Liver (tissue), 7 donors: ENCODE measurements at regions not wholly inside any gene's neighbourhood (a gene's known extent, or its start where the extent isn't known, plus 50 kb on each side); places are given as distances from the start of the nearest gene placed in this dataset.

Source experiments
- DNase-seq: peaks from one replicate; pipeline ENCODE4 v3.0.0-alpha.2; 2017; ENCODE audit warnings: low spot score
- H3K27ac ChIP-seq, 2 donors: one replicate each; pipeline ENCODE4 v1.7.0; 2013; ENCODE audit warnings: inconsistent platforms in 2 of 2, low read length in 2 of 2, control low read depth in 1 of 2, low read depth in 1 of 2, mild to moderate bottlenecking in 1 of 2
- H3K27me3 ChIP-seq, 4 donors: one replicate each; pipeline versions ENCODE4 v1.6.1 to v1.7.0; 2013; ENCODE audit warnings: low read length in 3 of 4, inconsistent platforms in 1 of 4, mild to moderate bottlenecking in 1 of 4, moderate library complexity in 1 of 4; ENCODE audit not compliant: control insufficient read depth in 4 of 4, insufficient read depth in 4 of 4
- H3K36me3 ChIP-seq, 4 donors: one replicate each; pipeline versions ENCODE4 v1.6.1 to v1.7.0; 2013; ENCODE audit warnings: low read length in 3 of 4, mild to moderate bottlenecking in 3 of 4, low read depth in 1 of 4, moderate library complexity in 1 of 4; ENCODE audit not compliant: control insufficient read depth in 4 of 4, insufficient read depth in 3 of 4
- H3K4me1 ChIP-seq, 4 donors: one replicate each; pipeline versions ENCODE4 v1.6.1 to v1.7.0; 2013; ENCODE audit warnings: low read length in 3 of 4, mild to moderate bottlenecking in 3 of 4, moderate library complexity in 1 of 4; ENCODE audit not compliant: control insufficient read depth in 4 of 4, insufficient read depth in 4 of 4
- H3K4me3 ChIP-seq, 3 donors: one replicate each; pipeline versions ENCODE4 v1.6.1 to v1.7.0; 2013; ENCODE audit warnings: low read length in 3 of 3, control low read depth in 1 of 3, low read depth in 1 of 3, mild to moderate bottlenecking in 1 of 3
- H3K9ac ChIP-seq, 2 donors: one replicate each; pipeline ENCODE4 v1.7.0; 2013; ENCODE audit warnings: low read length in 2 of 2, mild to moderate bottlenecking in 2 of 2, moderate library complexity in 2 of 2, control low read depth in 1 of 2, low read depth in 1 of 2
- H3K9me3 ChIP-seq, 4 donors: one replicate each; pipeline versions ENCODE4 v1.6.1 to v1.7.0; 2013; ENCODE audit warnings: low read length in 3 of 4; ENCODE audit not compliant: control insufficient read depth in 4 of 4
- ATF3 ChIP-seq: IDR thresholded peaks from 2 replicates; pipeline ENCODE4 v1.6.1; 2016; ENCODE audit warnings: antibody characterized with exemption
- EGR1 ChIP-seq, 2 donors: IDR thresholded peaks; 2 replicates each; pipeline ENCODE4 v1.6.1; 2016 to 2018; ENCODE audit warnings: antibody characterized with exemption in 2 of 2, low read depth in 2 of 2
- FOXA2 ChIP-seq: IDR thresholded peaks from 2 replicates; pipeline ENCODE4 v1.6.1; 2016; ENCODE audit warnings: antibody characterized with exemption
- GABPA ChIP-seq, 2 donors: IDR thresholded peaks in 1 of 2; conservative IDR thresholded peaks in 1 of 2; 2 replicates each; pipeline ENCODE4 v1.6.1; 2016; ENCODE audit warnings: antibody characterized with exemption in 2 of 2, mild to moderate bottlenecking in 1 of 2, moderate library complexity in 1 of 2
- HNF4A ChIP-seq, 2 donors: conservative IDR thresholded peaks; 2 replicates each; pipeline ENCODE4 v1.6.1; 2016; ENCODE audit warnings: antibody characterized with exemption in 2 of 2, mild to moderate bottlenecking in 2 of 2
- HNF4G ChIP-seq: IDR thresholded peaks from 2 replicates; pipeline ENCODE4 v1.6.1; 2016; ENCODE audit warnings: antibody characterized with exemption
- JUND ChIP-seq, 2 donors: IDR thresholded peaks; 2 replicates each; pipeline ENCODE4 v1.6.1; 2016; ENCODE audit warnings: antibody characterized with exemption in 2 of 2
- NR2F2 ChIP-seq: IDR thresholded peaks from 2 replicates; pipeline ENCODE4 v1.6.1; 2016; ENCODE audit warnings: antibody characterized with exemption
- RXRA ChIP-seq, 2 donors: IDR thresholded peaks; 2 replicates each; pipeline ENCODE4 v1.6.1; 2017 to 2018; ENCODE audit warnings: antibody characterized with exemption in 2 of 2, mild to moderate bottlenecking in 1 of 2
- SP1 ChIP-seq: IDR thresholded peaks from 2 replicates; pipeline ENCODE4 v1.6.1; 2018; ENCODE audit warnings: antibody characterized with exemption, mild to moderate bottlenecking
- YY1 ChIP-seq: IDR thresholded peaks from 2 replicates; pipeline ENCODE4 v1.6.1; 2016; ENCODE audit warnings: antibody characterized with exemption, mild to moderate bottlenecking
- WGBS: extraction: QIAGEN DNeasy Blood & Tissue Kit; methylation state at CpG from one replicate; pipeline ENCODE4 v1.1.7; 2013; 5-methylcytosine and 5-hydroxymethylcytosine counted together
- donor health status: healthy.
- donor health status: healthy.
- donor health status: healthy.
- donor health status: healthy.

GRCh38 chrX:118205421-118206395 is 89.1 kb upstream of the KLHL13 start:
- no peak overlapping the region for H3K9ac ChIP-seq
- no peaks in the 10 kb centered on the region for H3K27me3 ChIP-seq
- TF ChIP-seq FOXA2, result no peak
- peak in 1 of 2 donors; percentile 5 for TF ChIP-seq HNF4A (conservative IDR thresholded peaks at IDR 0.05)
- H3K4me1 ChIP-seq, result peaks cover 4 to 27% (median 16%) of the 10 kb centered on the region in 4 donors
- H3K36me3 ChIP-seq, result no peaks in the 10 kb centered on the region
- DNase-seq, result no peak
- H3K4me3 ChIP-seq, result no peak overlapping the region
- peaks cover 0 to 1% (median 0%) of the 10 kb centered on the region in 4 donors for H3K9me3 ChIP-seq
- 30% methylated on average over 8 of the region's 8 CpGs for WGBS
- H3K27ac ChIP-seq, result no peak overlapping the region

GRCh38 chrX:118207831-118208453 is 91.3 kb upstream of the KLHL13 start:
- peak overlapping the region in 1 of 2 donors; percentile 31 for H3K27ac ChIP-seq
- no peak overlapping the region for H3K4me3 ChIP-seq
- peaks cover 4 to 27% (median 16%) of the 10 kb centered on the region in 4 donors for H3K4me1 ChIP-seq
- no peaks in the 10 kb centered on the region for H3K36me3 ChIP-seq
- no peak overlapping the region for H3K9ac ChIP-seq
- H3K27me3 ChIP-seq, result no peaks in the 10 kb centered on the region
- no peaks in the 10 kb centered on the region for H3K9me3 ChIP-seq
- TF ChIP-seq GABPA (IDR thresholded peaks at IDR 0.05 in 1 of 2, conservative IDR thresholded peaks at IDR 0.05 in 1 of 2), result no peak
- no peak for TF ChIP-seq HNF4G
- peak in 1 of 2 donors; percentile 26 for TF ChIP-seq RXRA (IDR thresholded peaks at IDR 0.05)
- TF ChIP-seq FOXA2, result no peak
- peak; percentile 71 for TF ChIP-seq ATF3
- TF ChIP-seq HNF4A (conservative IDR thresholded peaks at IDR 0.05), result peak; percentile 41 to 43
- peak; percentile 42 for TF ChIP-seq SP1
- no peak for TF ChIP-seq EGR1 (IDR thresholded peaks at IDR 0.05; ENCODE audit: low read depth in 2 of 2)
- TF ChIP-seq NR2F2, result no peak
- peak; percentile 48 for TF ChIP-seq YY1
- DNase-seq, result no peak
- WGBS, result 40% methylated on average over 3 of the region's 3 CpGs

GRCh38 chrX:118208481-118208880 is 91.9 kb upstream of the KLHL13 start:
- Histone ChIP-seq H3K4me1 (peaks cover 4 to 27% (median 16%) of the 10 kb centered on the region in 4 donors), H3K9ac (peak overlapping the region in 1 of 2 donors; percentile 31), H3K36me3 (no peaks in the 10 kb centered on the region), H3K4me3 (no peak overlapping the region), H3K27ac (peak overlapping the region in 1 of 2 donors; percentile 31), H3K27me3 (no peaks in the 10 kb centered on the region), H3K9me3 (no peaks in the 10 kb centered on the region)
- TF ChIP-seq JUND (IDR thresholded peaks at IDR 0.05) (no peak), SP1 (peak; percentile 52)
- DNase-seq, result no peak
- WGBS, result 30% methylated on average over 4 of the region's 4 CpGs
